Liver (tissue), 8 donors: ENCODE measurements at regions not wholly inside any gene's neighbourhood (a gene's known extent, or its start where the extent isn't known, plus 50 kb on each side); places are given as distances from the start of the nearest gene placed in this dataset.

Experiments used
- DNase-seq: peaks from one replicate; pipeline ENCODE4 v3.0.0-alpha.2; 2017; ENCODE audit warnings: low spot score
- H3K27ac ChIP-seq, 2 donors: one replicate each; pipeline ENCODE4 v1.7.0; 2013; ENCODE audit warnings: inconsistent platforms in 2 of 2, low read length in 2 of 2, control low read depth in 1 of 2, low read depth in 1 of 2, mild to moderate bottlenecking in 1 of 2
- H3K27me3 ChIP-seq, 4 donors: one replicate each; pipeline versions ENCODE4 v1.6.1 to v1.7.0; 2013; ENCODE audit warnings: low read length in 3 of 4, inconsistent platforms in 1 of 4, mild to moderate bottlenecking in 1 of 4, moderate library complexity in 1 of 4; ENCODE audit not compliant: control insufficient read depth in 4 of 4, insufficient read depth in 4 of 4
- H3K36me3 ChIP-seq, 4 donors: one replicate each; pipeline versions ENCODE4 v1.6.1 to v1.7.0; 2013; ENCODE audit warnings: low read length in 3 of 4, mild to moderate bottlenecking in 3 of 4, low read depth in 1 of 4, moderate library complexity in 1 of 4; ENCODE audit not compliant: control insufficient read depth in 4 of 4, insufficient read depth in 3 of 4
- H3K4me1 ChIP-seq, 4 donors: one replicate each; pipeline versions ENCODE4 v1.6.1 to v1.7.0; 2013; ENCODE audit warnings: low read length in 3 of 4, mild to moderate bottlenecking in 3 of 4, moderate library complexity in 1 of 4; ENCODE audit not compliant: control insufficient read depth in 4 of 4, insufficient read depth in 4 of 4
- H3K4me3 ChIP-seq, 3 donors: one replicate each; pipeline versions ENCODE4 v1.6.1 to v1.7.0; 2013; ENCODE audit warnings: low read length in 3 of 3, control low read depth in 1 of 3, low read depth in 1 of 3, mild to moderate bottlenecking in 1 of 3
- H3K9ac ChIP-seq, 2 donors: one replicate each; pipeline ENCODE4 v1.7.0; 2013; ENCODE audit warnings: low read length in 2 of 2, mild to moderate bottlenecking in 2 of 2, moderate library complexity in 2 of 2, control low read depth in 1 of 2, low read depth in 1 of 2
- H3K9me3 ChIP-seq, 4 donors: one replicate each; pipeline versions ENCODE4 v1.6.1 to v1.7.0; 2013; ENCODE audit warnings: low read length in 3 of 4; ENCODE audit not compliant: control insufficient read depth in 4 of 4
- ATF3 ChIP-seq: IDR thresholded peaks from 2 replicates; pipeline ENCODE4 v1.6.1; 2016; ENCODE audit warnings: antibody characterized with exemption
- CTCF ChIP-seq: fragments of 150-350 bp; IDR thresholded peaks from 2 replicates; pipeline ENCODE4 v1.5.1; 2017; ENCODE audit warnings: improper control_type of control experiment, low read depth, low read length; ENCODE audit not compliant: missing input control
- EGR1 ChIP-seq, 2 donors: IDR thresholded peaks; 2 replicates each; pipeline ENCODE4 v1.6.1; 2016 to 2018; ENCODE audit warnings: antibody characterized with exemption in 2 of 2, low read depth in 2 of 2
- FOXA1 ChIP-seq: IDR thresholded peaks from 2 replicates; pipeline ENCODE4 v1.6.1; 2016; ENCODE audit warnings: antibody characterized with exemption
- FOXA2 ChIP-seq: IDR thresholded peaks from 2 replicates; pipeline ENCODE4 v1.6.1; 2016; ENCODE audit warnings: antibody characterized with exemption
- GABPA ChIP-seq, 2 donors: IDR thresholded peaks in 1 of 2; conservative IDR thresholded peaks in 1 of 2; 2 replicates each; pipeline ENCODE4 v1.6.1; 2016; ENCODE audit warnings: antibody characterized with exemption in 2 of 2, mild to moderate bottlenecking in 1 of 2, moderate library complexity in 1 of 2
- JUND ChIP-seq, 2 donors: IDR thresholded peaks; 2 replicates each; pipeline ENCODE4 v1.6.1; 2016; ENCODE audit warnings: antibody characterized with exemption in 2 of 2
- MAX ChIP-seq: IDR thresholded peaks from 2 replicates; pipeline ENCODE4 v1.6.1; 2016; ENCODE audit warnings: antibody characterized with exemption
- NR2F2 ChIP-seq: IDR thresholded peaks from 2 replicates; pipeline ENCODE4 v1.6.1; 2016; ENCODE audit warnings: antibody characterized with exemption
- SP1 ChIP-seq: IDR thresholded peaks from 2 replicates; pipeline ENCODE4 v1.6.1; 2018; ENCODE audit warnings: antibody characterized with exemption, mild to moderate bottlenecking
- YY1 ChIP-seq: IDR thresholded peaks from 2 replicates; pipeline ENCODE4 v1.6.1; 2016; ENCODE audit warnings: antibody characterized with exemption, mild to moderate bottlenecking
- ZBTB33 ChIP-seq: IDR thresholded peaks from 2 replicates; pipeline ENCODE4 v1.6.1; 2016; ENCODE audit warnings: antibody characterized with exemption
- WGBS: extraction: QIAGEN DNeasy Blood & Tissue Kit; methylation state at CpG from one replicate; pipeline ENCODE4 v1.1.7; 2013; 5-methylcytosine and 5-hydroxymethylcytosine counted together
- donor health status: healthy.
- donor health status: healthy.
- donor health status: healthy.
- donor health status: healthy.
- donor health status: healthy.

- no peaks in the 10 kb centered on the region for H3K36me3 ChIP-seq
- H3K27me3 ChIP-seq = no peaks in the 10 kb centered on the region
- TF ChIP-seq MAX (no peak), NR2F2 (no peak), SP1 (no peak), GABPA (IDR thresholded peaks at IDR 0.05 in 1 of 2, conservative IDR thresholded peaks at IDR 0.05 in 1 of 2) (no peak), YY1 (no peak), EGR1 (IDR thresholded peaks at IDR 0.05; ENCODE audit: low read depth in 2 of 2) (no peak), JUND (IDR thresholded peaks at IDR 0.05) (no peak), ATF3 (no peak), ZBTB33 (no peak), FOXA1 (no peak)
- no peaks in the 10 kb centered on the region for H3K4me1 ChIP-seq
- H3K4me3 ChIP-seq = no peak overlapping the region
- no peaks in the 10 kb centered on the region for H3K9me3 ChIP-seq
- no peak for DNase-seq
- H3K9ac ChIP-seq = no peak overlapping the region
- H3K27ac ChIP-seq = no peak overlapping the region
- WGBS = 89% methylated on average over 3 of the region's 3 CpGs
Measured at GRCh38 chr12:89286501-89286900, 65.8 kb downstream of the DUSP6 start.

- H3K4me3 ChIP-seq = no peak overlapping the region
- peaks cover 0 to 2% (median 0%) of the 10 kb centered on the region in 4 donors for H3K4me1 ChIP-seq
- DNase-seq = no peak
- 95% methylated on average over 4 of the region's 4 CpGs for WGBS
- no peak overlapping the region for H3K9ac ChIP-seq
- no peaks in the 10 kb centered on the region for H3K27me3 ChIP-seq
- H3K27ac ChIP-seq = no peak overlapping the region
- H3K36me3 ChIP-seq = no peaks in the 10 kb centered on the region
- no peaks in the 10 kb centered on the region for H3K9me3 ChIP-seq
- TF ChIP-seq GABPA (IDR thresholded peaks at IDR 0.05 in 1 of 2, conservative IDR thresholded peaks at IDR 0.05 in 1 of 2) = no peak
- TF ChIP-seq EGR1 (IDR thresholded peaks at IDR 0.05; ENCODE audit: low read depth in 2 of 2) = no peak
- no peak for TF ChIP-seq ATF3
- TF ChIP-seq NR2F2 = no peak
- TF ChIP-seq JUND (IDR thresholded peaks at IDR 0.05) = no peak
- TF ChIP-seq FOXA1 = no peak
- no peak for TF ChIP-seq MAX
- no peak for TF ChIP-seq FOXA2
- no peak for TF ChIP-seq CTCF
Measured at GRCh38 chr12:89281539-89281867, 70.8 kb downstream of the DUSP6 start.
